H1 (cell line): ENCODE measurements at regions not wholly inside any gene's neighbourhood (a gene's known extent, or its start where the extent isn't known, plus 50 kb on each side); places are given as distances from the start of the nearest gene placed in this dataset.

Experiments used
- CTCF ChIA-PET: fragments of 300-600 bp; sonication (Branson Sonifier 250); formaldehyde crosslinking; loops from one replicate; lab custom pipeline; 2021; ENCODE audit not compliant: partially characterized antibody; lab: Charles Lee
- POLR2A ChIA-PET: fragments of 300-600 bp; sonication (Branson Sonifier 250); formaldehyde crosslinking; loops from one replicate; lab custom pipeline; 2021; ENCODE audit warnings: inconsistent platforms; ENCODE audit not compliant: partially characterized antibody; lab: Charles Lee
- DNase-seq, 2 experiments: peaks; one replicate each; pipeline versions ENCODE4 v3.0.0 to v3.0.0-alpha.2; 2010 to 2022; ENCODE audit warnings: low spot score in 2 of 2, low read depth in 1 of 2, mixed read lengths in 1 of 2
- FAIRE-seq: peaks from 2 replicates; lab custom pipeline; 2011; peaks lifted over from hg19 to GRCh38; lab: Jason Lieb, UNC
- H2AFZ ChIP-seq: 2 replicates; pipeline ENCODE4 v1.8.1; 2012; ENCODE audit warnings: low read length, inconsistent platforms
- H2AK5ac ChIP-seq: 2 replicates; pipeline ENCODE4 v1.6.1; 2013; ENCODE audit warnings: low read depth, low read length
- H2BK120ac ChIP-seq: replicated peaks from 2 replicates; pipeline ENCODE3; 2013; ENCODE audit warnings: low read depth, low read length, inconsistent platforms
- H2BK12ac ChIP-seq: 2 replicates; pipeline ENCODE4 v1.6.1; 2013; ENCODE audit warnings: low read depth, low read length
- H2BK15ac ChIP-seq: 2 replicates; pipeline ENCODE4 v1.6.1; 2013; ENCODE audit warnings: low read length
- H2BK20ac ChIP-seq: 2 replicates; pipeline ENCODE4 v1.6.1; 2013; ENCODE audit warnings: low read length
- H2BK5ac ChIP-seq: 2 replicates; pipeline ENCODE4 v1.6.1; 2013; ENCODE audit warnings: low read depth, low read length
- H3K14ac ChIP-seq: 2 replicates; pipeline ENCODE4 v1.6.1; 2013; ENCODE audit warnings: inconsistent platforms; ENCODE audit not compliant: insufficient read length
- H3K18ac ChIP-seq: 2 replicates; pipeline ENCODE4 v1.6.1; 2013; ENCODE audit warnings: low read length; ENCODE audit errors: extremely low read depth
- H3K23ac ChIP-seq: 2 replicates; pipeline ENCODE4 v1.6.1; 2013; ENCODE audit warnings: inconsistent platforms; ENCODE audit not compliant: insufficient read length
- H3K23me2 ChIP-seq: 2 replicates; pipeline ENCODE4 v1.6.1; 2013; ENCODE audit warnings: low read depth, low read length
- H3K27ac ChIP-seq: 2 replicates; pipeline ENCODE4 v1.6.1; 2011; ENCODE audit warnings: low read depth, low read length, inconsistent platforms
- H3K27me3 ChIP-seq, 4 experiments: replicated peaks in 1 of 4; 1 replicate in 1 of 4; 2 replicates in 3 of 4; pipeline versions ENCODE4 v1.6.1 to v1.8.1; 2011 to 2013; ENCODE audit warnings: low read length in 3 of 4, mild to moderate bottlenecking in 3 of 4, inconsistent platforms in 2 of 4, mixed read lengths in 2 of 4, moderate library complexity in 1 of 4; ENCODE audit not compliant: control insufficient read depth in 3 of 4, insufficient read depth in 3 of 4; ENCODE audit errors: extremely low read depth in 1 of 4
- H3K36me3 ChIP-seq, 4 experiments: 2 replicates each; pipeline versions ENCODE4 v1.6.1 to v1.8.1; 2011 to 2013; ENCODE audit warnings: mild to moderate bottlenecking in 4 of 4, low read length in 3 of 4, moderate library complexity in 2 of 4, control low read depth in 1 of 4, inconsistent platforms in 1 of 4; ENCODE audit not compliant: insufficient read depth in 4 of 4, control insufficient read depth in 2 of 4
- H3K4ac ChIP-seq: replicated peaks from 2 replicates; pipeline ENCODE3; 2013; ENCODE audit warnings: low read length, low read depth, mixed read lengths, inconsistent platforms; ENCODE audit not compliant: insufficient read length
- H3K4me1 ChIP-seq, 4 experiments: replicated peaks in 1 of 4; 1 replicate in 1 of 4; 2 replicates in 3 of 4; pipeline versions ENCODE4 v1.6.1 to v1.8.1; 2011 to 2013; ENCODE audit warnings: low read length in 3 of 4, inconsistent platforms in 2 of 4, mixed read lengths in 1 of 4; ENCODE audit not compliant: insufficient read depth in 4 of 4, control insufficient read depth in 3 of 4
- H3K4me2 ChIP-seq, 2 experiments: 2 replicates each; pipeline versions ENCODE4 v1.6.1 to v1.8.1; 2011 to 2013; ENCODE audit warnings: low read depth in 2 of 2, low read length in 2 of 2, control low read depth in 1 of 2, inconsistent platforms in 1 of 2, mild to moderate bottlenecking in 1 of 2; ENCODE audit not compliant: insufficient read depth in 1 of 2
- H3K4me3 ChIP-seq, 4 experiments: fragments of 200-600, 300-600 bp in 1 of 4; sonication (generic), shearing (Covaris generic), sonication (Bioruptor Twin) in 1 of 4; 2 replicates each; pipeline versions ENCODE4 v1.5.1 to v1.8.1; 2011 to 2016; ENCODE audit warnings: low read length in 4 of 4, low read depth in 3 of 4, control low read depth in 2 of 4, inconsistent platforms in 2 of 4, mild to moderate bottlenecking in 2 of 4, mixed read lengths in 1 of 4, moderate library complexity in 1 of 4; ENCODE audit not compliant: insufficient read depth in 2 of 4; ENCODE audit errors: extremely low read depth in 1 of 4
- H3K56ac ChIP-seq: replicated peaks from 2 replicates; pipeline ENCODE3; 2013; ENCODE audit warnings: low read depth, mild to moderate bottlenecking, mixed read lengths, low read length, inconsistent platforms; ENCODE audit not compliant: insufficient read length
- H3K79me1 ChIP-seq: 2 replicates; pipeline ENCODE4 v1.6.1; 2013; ENCODE audit warnings: low read depth, low read length, control low read depth
- H3K79me2 ChIP-seq, 2 experiments: 2 replicates each; pipeline versions ENCODE4 v1.6.1 to v1.8.1; 2012 to 2013; ENCODE audit warnings: low read length in 2 of 2, mild to moderate bottlenecking in 2 of 2, inconsistent platforms in 1 of 2; ENCODE audit not compliant: insufficient read depth in 2 of 2, control insufficient read depth in 1 of 2
- H3K9ac ChIP-seq, 4 experiments: replicated peaks in 1 of 4; 1 replicate in 1 of 4; 2 replicates in 3 of 4; pipeline versions ENCODE4 v1.6.1 to v1.8.1; 2011 to 2013; ENCODE audit warnings: low read depth in 3 of 4, low read length in 3 of 4, control low read depth in 2 of 4, mild to moderate bottlenecking in 2 of 4, moderate library complexity in 2 of 4, inconsistent platforms in 1 of 4; ENCODE audit errors: extremely low read depth in 1 of 4
- H3K9me3 ChIP-seq, 2 experiments: 2 replicates each; pipeline versions ENCODE4 v1.6.1 to v1.8.1; 2012 to 2013; ENCODE audit warnings: mild to moderate bottlenecking in 2 of 2, moderate library complexity in 2 of 2, control low read depth in 1 of 2, inconsistent platforms in 1 of 2, low read depth in 1 of 2, low read length in 1 of 2, mixed read lengths in 1 of 2; ENCODE audit not compliant: insufficient read depth in 2 of 2
- H4K20me1 ChIP-seq, 2 experiments: replicated peaks in 1 of 2; 2 replicates each; pipeline versions ENCODE3 to v1.8.1; 2011 to 2013; ENCODE audit warnings: inconsistent platforms in 2 of 2, low read length in 2 of 2, mild to moderate bottlenecking in 1 of 2; ENCODE audit not compliant: insufficient read depth in 2 of 2, control insufficient read depth in 1 of 2
- H4K5ac ChIP-seq: 2 replicates; pipeline ENCODE4 v1.6.1; 2013; ENCODE audit warnings: low read length, low read depth, mixed read lengths, inconsistent platforms; ENCODE audit not compliant: insufficient read length
- H4K8ac ChIP-seq: 2 replicates; pipeline ENCODE4 v1.8.0; 2013; ENCODE audit warnings: mild to moderate bottlenecking, moderate library complexity, low read length, inconsistent platforms; ENCODE audit not compliant: insufficient read depth; ENCODE audit errors: extremely low read depth
- H4K91ac ChIP-seq: replicated peaks from 2 replicates; pipeline ENCODE3; 2013; ENCODE audit warnings: low read length, mixed read lengths, inconsistent platforms; ENCODE audit not compliant: insufficient read length
- BACH1 ChIP-seq: IDR thresholded peaks from 2 replicates; pipeline ENCODE4 v1.6.1; 2012; ENCODE audit warnings: low read length, improper control_type of control experiment
- CBX5 ChIP-seq: fragments of 300-800, 300-1000 bp; sonication (generic); IDR thresholded peaks from 2 replicates; pipeline ENCODE4 v1.7.1; 2016; ENCODE audit warnings: antibody characterized with exemption, low read length, low read depth
- CBX8 ChIP-seq: fragments of 300-800, 300-1000 bp; sonication (generic); IDR thresholded peaks from 2 replicates; pipeline ENCODE4 v1.7.1; 2016; ENCODE audit warnings: low read depth, low read length, borderline replicate concordance
- CTBP2 ChIP-seq: IDR thresholded peaks from 2 replicates; pipeline ENCODE4 v1.7.0; 2011; ENCODE audit warnings: borderline replicate concordance, mild to moderate bottlenecking, moderate library complexity, mixed read lengths, low read length; ENCODE audit not compliant: insufficient read depth, insufficient read length
- HDAC6 ChIP-seq: IDR thresholded peaks from one replicate; pipeline ENCODE4 v1.7.1; 2012; ENCODE audit warnings: low read depth, mild to moderate bottlenecking, inconsistent platforms, low read length, moderate library complexity
- JUN ChIP-seq: IDR thresholded peaks from 2 replicates; pipeline ENCODE4 v1.6.1; 2011; ENCODE audit warnings: low read depth, mild to moderate bottlenecking, improper control_type of control experiment, low read length
- JUND ChIP-seq: IDR thresholded peaks from 2 replicates; pipeline ENCODE4 v1.6.1; 2011; ENCODE audit warnings: mild to moderate bottlenecking, improper control_type of control experiment, low read length
- KDM1A ChIP-seq: fragments of 200-600, 300-600 bp; sonication (generic); IDR thresholded peaks from 2 replicates; pipeline ENCODE4 v1.7.1; 2016; ENCODE audit warnings: mild to moderate bottlenecking, low read length, borderline replicate concordance
- SIX5 ChIP-seq: IDR thresholded peaks from 2 replicates; pipeline ENCODE4 v1.6.1; 2011; ENCODE audit warnings: mild to moderate bottlenecking, low read depth, low read length
- TAF1 ChIP-seq: IDR thresholded peaks from 2 replicates; pipeline ENCODE4 v1.6.1; 2011; ENCODE audit warnings: mild to moderate bottlenecking, low read depth, low read length
- WGBS, 2 experiments: shearing (Covaris generic) in 1 of 2; methylation state at CpG; one replicate each; pipeline versions ENCODE4 v1.1.6 to v1.1.7; 2013 to 2015; ENCODE audit warnings: low lambda C conversion rate in 2 of 2, mixed read lengths in 2 of 2, inconsistent platforms in 1 of 2, low coverage in 1 of 2, missing lambda C conversion rate in 1 of 2; ENCODE audit not compliant: insufficient replicate concordance in 2 of 2, insufficient coverage in 1 of 2, insufficient read length in 1 of 2; ENCODE audit errors: extremely low coverage in 1 of 2, missing lambda C conversion rate in 1 of 2; 5-methylcytosine and 5-hydroxymethylcytosine counted together
- TF ChIP-seq, protein P1 (sequence below), 3 experiments: IDR thresholded peaks; 1 replicate in 2 of 3; 2 replicates in 1 of 3; pipeline versions ENCODE4 v1.5.1 to v1.6.1; 2011; ENCODE audit warnings: low read length in 3 of 3, mild to moderate bottlenecking in 3 of 3, inconsistent platforms in 2 of 3, low read depth in 1 of 3, moderate library complexity in 1 of 3; ENCODE audit not compliant: insufficient read depth in 1 of 3; ENCODE audit errors: control extremely low read depth in 1 of 3

DNA sequence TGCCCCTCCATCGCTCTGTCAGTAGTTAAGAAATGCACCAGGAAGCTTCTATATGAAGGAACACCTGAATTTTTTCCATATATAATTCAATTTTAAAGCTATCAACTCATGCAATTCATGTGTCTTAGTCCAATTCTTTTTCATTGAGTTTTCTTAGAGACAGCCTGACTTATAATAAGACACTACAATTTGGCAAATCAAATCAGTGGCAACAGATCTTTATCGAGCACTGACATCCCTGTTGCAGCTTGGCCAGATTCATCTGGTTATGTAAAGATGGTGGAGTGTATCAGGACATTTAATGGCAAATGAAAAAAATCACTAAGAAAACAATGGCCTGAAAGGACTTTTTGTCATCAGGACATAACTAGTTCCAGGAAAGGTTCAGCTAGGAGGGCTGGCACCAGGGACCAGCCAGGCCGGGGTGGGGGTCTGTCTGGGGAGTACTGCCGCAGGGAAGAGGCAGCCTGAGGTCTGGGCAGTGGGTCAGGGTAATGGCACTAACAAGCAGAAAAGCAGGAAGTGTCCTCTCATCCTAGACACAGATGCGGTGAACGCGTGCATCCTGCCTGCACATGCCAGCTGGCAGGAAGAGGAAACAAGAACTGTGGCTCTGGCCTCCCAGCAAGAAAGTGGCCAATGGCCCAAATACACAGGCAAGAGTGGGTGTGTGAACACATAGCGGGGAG lies 100.5 kb upstream of the LMNTD1 start:
- Histone ChIP-seq H3K9me3 (no peaks in the 10 kb centered on the region), H3K27me3 (no peaks in the 10 kb centered on the region), H3K36me3 (no peaks in the 10 kb centered on the region), H3K79me1 (no peaks in the 10 kb centered on the region), H4K91ac (no peak overlapping the region), H3K4me3 (no peak overlapping the region), H2AK5ac (no peak overlapping the region), H2AFZ (no peak overlapping the region), H4K20me1 (no peaks in the 10 kb centered on the region), H3K4me1 (peaks cover 0 to under 1% (median under 1%) of the 10 kb centered on the region in 4 experiments; a peak in 2 of 7 replicates), H4K5ac (no peak overlapping the region), H3K23ac (no peak overlapping the region), H2BK5ac (no peak overlapping the region), H3K9ac (no peak overlapping the region), H2BK120ac (no peak overlapping the region), H4K8ac (no peak overlapping the region; the same call in 1 of the 2 replicates), H2BK12ac (no peak overlapping the region), H3K56ac (no peak overlapping the region), H2BK15ac (no peak overlapping the region), H3K23me2 (no peaks in the 10 kb centered on the region), H2BK20ac (no peak overlapping the region), H3K18ac (no peak overlapping the region), H3K79me2 (no peaks in the 10 kb centered on the region), H3K4ac (no peak overlapping the region), H3K27ac (no peak overlapping the region), H3K4me2 (no peak overlapping the region), H3K14ac (no peak overlapping the region)
- CTCF ChIA-PET = interaction anchor here (0.5 to 1.6 kb wide), 3 partner anchors 9 to 115 kb away, joined by 3 to 5 read pairs (median 3); no protein-coding TSS in a partner anchor
- DNase-seq = no peak
- WGBS, 2 experiments = 90% methylated on average over 8 of the region's 8 CpGs; no CpG with 5 or more reads in 1 of the 2 experiments
- POLR2A ChIA-PET = interaction anchor here (0.7 kb wide), 1 partner anchor 39 kb away, joined by 3 read pairs; no protein-coding TSS in a partner anchor
- FAIRE-seq = no peak
- TF ChIP-seq JUND (no peak), BACH1 (no peak), CBX8 (no peak), CTBP2 (no peak), SIX5 (no peak), TAF1 (no peak), KDM1A (no peak), JUN (no peak), CBX5 (no peak), HDAC6 (no peak)
- TF ChIP-seq, protein P1, sequence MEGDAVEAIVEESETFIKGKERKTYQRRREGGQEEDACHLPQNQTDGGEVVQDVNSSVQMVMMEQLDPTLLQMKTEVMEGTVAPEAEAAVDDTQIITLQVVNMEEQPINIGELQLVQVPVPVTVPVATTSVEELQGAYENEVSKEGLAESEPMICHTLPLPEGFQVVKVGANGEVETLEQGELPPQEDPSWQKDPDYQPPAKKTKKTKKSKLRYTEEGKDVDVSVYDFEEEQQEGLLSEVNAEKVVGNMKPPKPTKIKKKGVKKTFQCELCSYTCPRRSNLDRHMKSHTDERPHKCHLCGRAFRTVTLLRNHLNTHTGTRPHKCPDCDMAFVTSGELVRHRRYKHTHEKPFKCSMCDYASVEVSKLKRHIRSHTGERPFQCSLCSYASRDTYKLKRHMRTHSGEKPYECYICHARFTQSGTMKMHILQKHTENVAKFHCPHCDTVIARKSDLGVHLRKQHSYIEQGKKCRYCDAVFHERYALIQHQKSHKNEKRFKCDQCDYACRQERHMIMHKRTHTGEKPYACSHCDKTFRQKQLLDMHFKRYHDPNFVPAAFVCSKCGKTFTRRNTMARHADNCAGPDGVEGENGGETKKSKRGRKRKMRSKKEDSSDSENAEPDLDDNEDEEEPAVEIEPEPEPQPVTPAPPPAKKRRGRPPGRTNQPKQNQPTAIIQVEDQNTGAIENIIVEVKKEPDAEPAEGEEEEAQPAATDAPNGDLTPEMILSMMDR (IDR thresholded peaks at IDR 0.05; ENCODE audit: control extremely low read depth in 1 of 3, insufficient read depth in 1 of 3, low read depth in 1 of 3, low read length in 3 of 3) = no peak
